OCI-LY3 (cell line): ENCODE measurements at regions not wholly inside any gene's neighbourhood (a gene's known extent, or its start where the extent isn't known, plus 50 kb on each side); places are given as distances from the start of the nearest gene placed in this dataset.
"Not testable (repeated sequence)": the region's sequence is repeated elsewhere in the genome, so short reads cannot be mapped to it uniquely, and the experiment has no call there.

Experiments used
- H2AFZ ChIP-seq: fragments of 200-600, 300-600 bp; shearing (Covaris generic); 2 replicates; pipeline ENCODE4 v1.6.0; 2014; ENCODE audit warnings: antibody characterized with exemption, low read depth, low read length
- H3K27ac ChIP-seq: fragments of 200-600, 300-600 bp; sonication (generic); 2 replicates; pipeline ENCODE4 v1.5.1; 2014; ENCODE audit warnings: mild to moderate bottlenecking, low read length, moderate library complexity, mixed read lengths
- H3K27me3 ChIP-seq: fragments of 200-600, 300-600 bp; sonication (generic); 2 replicates; pipeline ENCODE4 v1.6.1; 2014; ENCODE audit warnings: low read depth, low read length, mixed read lengths
- H3K36me3 ChIP-seq: fragments of 200-600, 300-600 bp; sonication (generic); replicated peaks from 2 replicates; pipeline ENCODE3; 2014; ENCODE audit warnings: low read depth, low read length, mixed read lengths
- H3K4me1 ChIP-seq: fragments of 300-600, 200-600 bp; sonication (generic); 2 replicates; pipeline ENCODE4 v1.6.1; 2014; ENCODE audit warnings: low read length, mixed read lengths
- H3K4me2 ChIP-seq: fragments of 200-600, 300-600 bp; sonication (generic); 2 replicates; pipeline ENCODE4 v1.6.1; 2014; ENCODE audit warnings: low read length, mixed read lengths
- H3K4me3 ChIP-seq: fragments of 300-600, 200-600 bp; sonication (generic); 2 replicates; pipeline ENCODE4 v1.5.1; 2014; ENCODE audit warnings: antibody characterized with exemption, mild to moderate bottlenecking, low read length, moderate library complexity
- H3K79me2 ChIP-seq: fragments of 300-600, 200-600 bp; shearing (Covaris generic); 2 replicates; pipeline ENCODE4 v1.6.1; 2014; ENCODE audit warnings: mild to moderate bottlenecking, low read length, mixed read lengths
- H3K9ac ChIP-seq: fragments of 300-600, 200-600 bp; shearing (Covaris generic); 2 replicates; pipeline ENCODE4 v1.6.0; 2014; ENCODE audit warnings: mild to moderate bottlenecking, low read length, moderate library complexity
- H3K9me3 ChIP-seq: fragments of 200-600, 300-600 bp; shearing (Covaris generic); 2 replicates; pipeline ENCODE4 v1.6.1; 2014; ENCODE audit warnings: low read length, mixed read lengths; ENCODE audit not compliant: insufficient read depth
- H4K20me1 ChIP-seq: fragments of 200-600, 300-600 bp; sonication (generic); 2 replicates; pipeline ENCODE4 v1.6.1; 2016; ENCODE audit warnings: low read length, mixed read lengths; ENCODE audit not compliant: insufficient read depth
- EZH2phosphoT487 ChIP-seq: fragments of 200-600 bp; shearing (Covaris generic); IDR thresholded peaks from 2 replicates; pipeline ENCODE4 v1.6.1; 2018; ENCODE audit warnings: antibody characterized with exemption, mixed run types, low read depth
- TF ChIP-seq, protein P1 (sequence below): fragments of 200-600, 300-600 bp; sonication (generic); IDR thresholded peaks from 2 replicates; pipeline ENCODE4 v1.5.1; 2014; ENCODE audit warnings: antibody characterized with exemption, low read length, low read depth

DNA sequence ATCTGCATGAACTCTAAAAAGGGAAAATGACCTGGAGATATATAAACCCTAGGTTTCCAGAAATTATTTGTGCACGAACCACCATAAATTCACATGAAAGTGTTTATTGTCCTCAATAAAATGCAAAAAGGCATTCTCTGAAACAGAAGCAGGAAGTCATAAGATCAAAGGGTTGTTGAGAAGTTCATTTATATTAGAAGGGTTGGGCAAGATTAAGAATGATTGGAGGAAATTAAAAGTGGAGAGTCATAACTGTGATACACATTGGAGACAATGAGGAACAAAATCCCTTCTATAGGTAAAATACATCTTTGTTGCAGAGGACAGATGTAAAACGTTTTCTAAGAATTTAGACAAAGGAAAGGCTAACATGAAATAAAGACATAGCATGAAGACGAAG is 476.8 kb downstream of the CBLN4 start:
- TF ChIP-seq EZH2phosphoT487: no peak
- TF ChIP-seq, protein P1, sequence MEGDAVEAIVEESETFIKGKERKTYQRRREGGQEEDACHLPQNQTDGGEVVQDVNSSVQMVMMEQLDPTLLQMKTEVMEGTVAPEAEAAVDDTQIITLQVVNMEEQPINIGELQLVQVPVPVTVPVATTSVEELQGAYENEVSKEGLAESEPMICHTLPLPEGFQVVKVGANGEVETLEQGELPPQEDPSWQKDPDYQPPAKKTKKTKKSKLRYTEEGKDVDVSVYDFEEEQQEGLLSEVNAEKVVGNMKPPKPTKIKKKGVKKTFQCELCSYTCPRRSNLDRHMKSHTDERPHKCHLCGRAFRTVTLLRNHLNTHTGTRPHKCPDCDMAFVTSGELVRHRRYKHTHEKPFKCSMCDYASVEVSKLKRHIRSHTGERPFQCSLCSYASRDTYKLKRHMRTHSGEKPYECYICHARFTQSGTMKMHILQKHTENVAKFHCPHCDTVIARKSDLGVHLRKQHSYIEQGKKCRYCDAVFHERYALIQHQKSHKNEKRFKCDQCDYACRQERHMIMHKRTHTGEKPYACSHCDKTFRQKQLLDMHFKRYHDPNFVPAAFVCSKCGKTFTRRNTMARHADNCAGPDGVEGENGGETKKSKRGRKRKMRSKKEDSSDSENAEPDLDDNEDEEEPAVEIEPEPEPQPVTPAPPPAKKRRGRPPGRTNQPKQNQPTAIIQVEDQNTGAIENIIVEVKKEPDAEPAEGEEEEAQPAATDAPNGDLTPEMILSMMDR: no peak

DNA sequence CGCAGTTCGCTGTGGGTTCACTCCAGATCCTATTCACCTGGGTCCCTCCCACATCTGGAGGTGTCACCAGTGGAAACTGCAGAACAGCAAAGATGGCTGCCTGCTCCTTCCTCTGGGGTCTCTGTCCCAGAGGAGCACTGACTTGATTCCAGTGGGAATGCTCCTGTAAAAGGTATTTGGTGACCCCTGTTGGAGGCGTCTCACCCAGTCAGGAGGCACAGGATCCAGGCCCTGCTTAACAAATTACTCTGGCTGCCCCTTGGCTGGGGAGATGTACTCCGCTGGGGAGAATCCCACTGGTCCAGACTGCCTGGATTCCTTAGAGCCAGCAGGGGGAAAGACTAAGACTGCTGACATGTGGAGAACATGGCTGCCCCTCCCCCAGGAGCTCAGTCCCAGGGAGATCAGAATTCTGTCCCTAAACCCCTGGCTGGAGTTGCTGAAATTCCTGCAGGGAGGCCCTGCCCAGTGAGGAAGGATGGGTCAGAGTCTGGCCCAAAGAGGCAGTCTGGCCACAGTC is 483.0 kb downstream of the CBLN4 start:
- H3K4me1 ChIP-seq: no peaks in the 10 kb centered on the region
- H3K36me3 ChIP-seq: no peaks in the 10 kb centered on the region
- H3K27me3 ChIP-seq: no peaks in the 10 kb centered on the region
- H2AFZ ChIP-seq: no peak overlapping the region
- H3K27ac ChIP-seq: no peak overlapping the region
- H3K4me2 ChIP-seq: no peak overlapping the region
- H3K9ac ChIP-seq: no peak overlapping the region
- no peaks in the 10 kb centered on the region for H3K9me3 ChIP-seq
- H4K20me1 ChIP-seq: no peaks in the 10 kb centered on the region
- no peak overlapping the region for H3K4me3 ChIP-seq
- no peaks in the 10 kb centered on the region for H3K79me2 ChIP-seq
- TF ChIP-seq EZH2phosphoT487: no peak
- TF ChIP-seq, protein P1: no peak

More for the DNA sequence above, 476.8 kb downstream of the CBLN4 start:
- Histone ChIP-seq H3K4me2 (no peak overlapping the region), H3K9me3 (no peaks in the 10 kb centered on the region), H4K20me1 (no peaks in the 10 kb centered on the region), H3K4me3 (no peak overlapping the region), H3K27me3 (no peaks in the 10 kb centered on the region), H3K36me3 (no peaks in the 10 kb centered on the region), H3K4me1 (no peaks in the 10 kb centered on the region), H3K9ac (no peak overlapping the region), H3K79me2 (no peaks in the 10 kb centered on the region), H3K27ac (no peak overlapping the region), H2AFZ (no peak overlapping the region)

DNA sequence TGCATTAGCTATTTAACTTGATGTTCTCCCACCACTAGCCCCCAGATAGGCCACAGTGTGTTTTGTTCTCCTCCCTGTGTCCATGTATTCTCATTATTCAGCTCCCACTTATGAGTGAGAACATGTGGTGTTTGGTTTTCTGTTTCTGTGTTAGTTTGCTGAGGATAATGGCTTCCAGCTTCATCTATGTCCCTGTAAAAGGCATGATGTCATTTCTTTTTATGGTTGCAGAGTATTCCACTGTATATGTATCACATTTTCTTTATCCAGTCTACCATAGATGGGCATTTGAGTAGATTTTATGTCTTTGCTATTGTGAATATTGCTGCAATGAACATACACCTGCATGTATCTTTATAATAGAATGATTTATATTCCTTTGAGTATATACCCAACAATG is 487.7 kb downstream of the CBLN4 start:
- not testable (repeated sequence) for H3K4me1 ChIP-seq, H3K9ac ChIP-seq, H3K36me3 ChIP-seq, H3K79me2 ChIP-seq, H3K4me3 ChIP-seq, H3K9me3 ChIP-seq, H2AFZ ChIP-seq, H3K27ac ChIP-seq, H3K27me3 ChIP-seq, H4K20me1 ChIP-seq, H3K4me2 ChIP-seq

DNA sequence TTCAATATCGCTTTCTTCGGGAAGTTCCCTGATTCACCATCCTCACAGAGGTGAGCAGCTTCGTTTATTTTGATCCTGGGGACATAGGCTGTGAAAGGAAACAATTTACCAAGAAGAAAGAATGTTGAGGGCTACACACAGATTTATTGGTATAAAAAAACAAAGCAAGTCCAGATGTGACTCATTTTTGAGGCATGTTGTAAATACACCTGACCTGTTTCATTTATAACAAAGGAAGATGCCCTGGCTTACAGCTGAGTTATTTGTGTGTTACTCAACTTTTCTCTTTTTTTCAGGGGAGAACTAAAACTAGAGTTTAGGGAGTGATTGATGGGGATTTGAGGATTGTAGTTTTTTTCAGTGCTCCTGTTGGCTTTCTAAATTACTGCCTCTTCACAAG is 489.5 kb downstream of the CBLN4 start:
- no peaks in the 10 kb centered on the region for H4K20me1 ChIP-seq
- no peak overlapping the region for H2AFZ ChIP-seq
- no peaks in the 10 kb centered on the region for H3K79me2 ChIP-seq
- H3K4me1 ChIP-seq: no peaks in the 10 kb centered on the region
- H3K4me2 ChIP-seq: no peak overlapping the region
- H3K36me3 ChIP-seq: no peaks in the 10 kb centered on the region
- H3K9ac ChIP-seq: no peak overlapping the region
- no peaks in the 10 kb centered on the region for H3K27me3 ChIP-seq
- H3K27ac ChIP-seq: no peak overlapping the region
- H3K4me3 ChIP-seq: no peak overlapping the region
- TF ChIP-seq, protein P1: no peak
- TF ChIP-seq EZH2phosphoT487: no peak
- no peaks in the 10 kb centered on the region for H3K9me3 ChIP-seq

DNA sequence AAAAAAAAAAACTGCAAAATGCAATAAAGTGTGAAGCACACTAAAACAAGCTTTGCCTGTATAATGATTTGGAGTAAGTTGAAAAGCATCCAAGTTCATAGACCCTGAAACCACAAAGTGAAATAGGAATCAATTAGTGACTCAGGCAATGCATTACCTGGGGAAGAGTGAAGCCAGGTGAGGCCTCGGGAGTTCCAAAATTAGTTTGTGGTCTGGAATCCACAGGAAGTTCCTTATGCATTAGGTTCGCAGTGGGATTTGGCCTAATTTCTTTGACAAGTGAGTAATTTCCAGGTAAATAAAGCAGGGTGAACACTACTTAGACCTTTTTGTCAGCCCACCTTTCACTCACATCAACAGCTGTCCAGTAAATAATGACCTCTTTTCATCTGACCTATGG is 490.8 kb downstream of the CBLN4 start:
- Histone ChIP-seq H4K20me1 (no peaks in the 10 kb centered on the region), H3K36me3 (no peaks in the 10 kb centered on the region), H3K4me1 (no peaks in the 10 kb centered on the region), H2AFZ (no peak overlapping the region), H3K9me3 (no peaks in the 10 kb centered on the region), H3K79me2 (no peaks in the 10 kb centered on the region), H3K27ac (no peak overlapping the region), H3K4me3 (no peak overlapping the region), H3K27me3 (no peaks in the 10 kb centered on the region), H3K9ac (no peak overlapping the region), H3K4me2 (no peak overlapping the region)
- TF ChIP-seq, protein P1: no peak
- no peak for TF ChIP-seq EZH2phosphoT487
